GM19035 (cell line): ENCODE measurements at regions not wholly inside any gene's neighbourhood (a gene's known extent, or its start where the extent isn't known, plus 50 kb on each side); places are given as distances from the start of the nearest gene placed in this dataset.
"Not testable (repeated sequence)": the region's sequence is repeated elsewhere in the genome, so short reads cannot be mapped to it uniquely, and the experiment has no call there.

Experiments used
- ATAC-seq: cut with Tn5 transposase; IDR thresholded peaks from one replicate; pipeline ENCODE4 v1.9.1; 2021; ENCODE audit not compliant: unreplicated experiment

GRCh38 chr22:47323518-47323917 lies 561.1 kb downstream of the TBC1D22A start:
- ATAC-seq: no peak

- no peak for ATAC-seq
These were observed 560.4 kb downstream of the TBC1D22A start for GRCh38 chr22:47322854-47323253.

- ATAC-seq: no peak
These were observed 558.1 kb downstream of the TBC1D22A start for GRCh38 chr22:47320560-47320959.

DNA sequence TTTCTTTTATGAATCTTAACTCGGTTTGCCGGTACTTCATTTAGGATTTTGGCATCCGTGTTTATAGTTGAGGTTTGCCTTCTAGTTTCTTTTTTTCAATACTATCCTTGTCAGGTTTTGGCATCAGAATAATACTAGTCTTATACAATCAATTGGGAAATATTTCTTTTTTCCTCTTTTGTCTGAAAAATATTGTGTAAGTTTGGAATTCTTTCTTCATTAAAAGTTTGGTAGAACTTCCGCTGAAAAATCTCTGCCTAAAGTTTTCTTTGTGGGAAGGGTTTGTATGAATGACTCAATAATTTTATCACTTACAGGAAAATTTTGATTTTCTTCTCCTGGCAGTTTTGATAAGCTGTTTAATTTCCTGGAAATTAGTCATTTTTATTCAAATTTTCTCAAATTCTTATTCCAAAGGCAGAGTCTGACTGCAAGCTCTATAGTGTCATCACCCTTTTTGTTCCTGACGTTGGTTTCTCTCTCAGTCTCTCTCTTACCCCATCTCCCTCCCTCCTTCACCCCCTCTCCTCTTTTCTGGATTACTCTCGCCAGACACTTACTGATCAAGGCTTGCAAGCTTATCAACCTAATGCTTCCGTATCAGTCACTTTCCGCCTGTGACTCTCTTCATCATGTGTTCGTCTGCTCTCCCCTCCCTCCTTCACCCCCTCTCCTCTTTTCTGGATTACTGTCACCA lies 555.7 kb downstream of the TBC1D22A start:
- no peak for ATAC-seq

- no peak for ATAC-seq
These were observed 553.5 kb downstream of the TBC1D22A start for GRCh38 chr22:47315862-47316419.

- ATAC-seq: no peak
These were observed 548.2 kb downstream of the TBC1D22A start for GRCh38 chr22:47310601-47311000.

GRCh38 chr22:47309946-47310345 lies 547.5 kb downstream of the TBC1D22A start:
- no peak for ATAC-seq

DNA sequence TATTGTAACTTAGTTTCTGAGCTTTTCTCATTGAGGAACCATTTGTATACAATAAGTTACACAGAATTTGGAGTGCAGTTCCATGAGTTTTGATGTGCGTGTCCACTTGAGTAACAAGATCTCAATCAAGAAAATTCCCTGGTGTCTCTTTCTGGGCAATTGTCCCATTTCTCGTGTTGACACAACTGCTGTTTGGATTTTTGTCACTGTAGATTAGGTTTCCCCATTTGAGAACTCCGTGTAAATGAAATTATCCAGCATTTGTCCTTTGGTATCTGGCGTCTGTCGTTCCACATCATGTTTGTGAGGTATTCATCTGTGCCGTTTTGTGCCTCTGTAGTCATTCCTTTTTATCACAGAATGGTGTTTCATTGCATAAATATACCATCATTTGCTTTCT lies 547.0 kb downstream of the TBC1D22A start:
- ATAC-seq: no peak

DNA sequence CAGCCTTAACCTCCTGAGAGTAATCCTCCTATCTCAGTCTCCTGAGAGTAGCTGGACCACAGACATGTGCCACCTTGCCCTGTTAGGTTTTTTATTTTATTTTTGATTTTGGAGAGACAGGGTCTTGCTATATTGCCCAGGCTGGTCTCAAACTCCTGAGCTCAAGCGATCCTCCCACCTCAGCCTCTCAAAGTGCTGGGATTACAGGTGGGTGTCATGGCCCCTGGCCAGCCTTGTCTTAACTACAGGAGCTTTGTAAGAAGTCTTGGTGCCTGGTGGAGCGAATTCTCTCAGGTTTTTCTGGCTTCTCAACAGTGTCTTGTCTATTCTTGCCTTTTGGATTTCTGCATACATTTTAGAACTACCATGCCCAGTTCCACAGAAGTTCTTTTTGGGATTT lies 546.4 kb downstream of the TBC1D22A start:
- no peak for ATAC-seq

- no peak for ATAC-seq
These were observed 545.4 kb downstream of the TBC1D22A start for GRCh38 chr22:47307822-47308221.

DNA sequence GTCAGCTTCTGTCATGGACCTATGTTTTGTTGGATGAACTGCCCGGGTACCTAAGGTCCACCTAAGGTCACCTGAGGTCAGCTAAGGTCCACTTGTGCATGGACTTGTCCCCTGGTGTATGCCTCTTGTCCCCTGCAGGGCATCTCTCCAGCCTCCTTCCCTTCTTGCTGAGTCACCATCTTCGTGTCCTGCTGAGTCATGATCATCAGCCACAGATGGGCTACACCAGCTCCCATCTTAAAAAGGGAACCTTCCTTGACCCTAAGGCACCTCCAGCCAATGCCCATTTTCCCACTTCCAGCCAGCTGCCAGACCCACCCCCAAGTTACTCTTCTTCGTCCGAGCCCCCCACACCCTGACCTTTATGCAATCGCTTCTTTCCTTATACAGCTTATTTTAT lies 544.9 kb downstream of the TBC1D22A start:
- no peak for ATAC-seq

DNA sequence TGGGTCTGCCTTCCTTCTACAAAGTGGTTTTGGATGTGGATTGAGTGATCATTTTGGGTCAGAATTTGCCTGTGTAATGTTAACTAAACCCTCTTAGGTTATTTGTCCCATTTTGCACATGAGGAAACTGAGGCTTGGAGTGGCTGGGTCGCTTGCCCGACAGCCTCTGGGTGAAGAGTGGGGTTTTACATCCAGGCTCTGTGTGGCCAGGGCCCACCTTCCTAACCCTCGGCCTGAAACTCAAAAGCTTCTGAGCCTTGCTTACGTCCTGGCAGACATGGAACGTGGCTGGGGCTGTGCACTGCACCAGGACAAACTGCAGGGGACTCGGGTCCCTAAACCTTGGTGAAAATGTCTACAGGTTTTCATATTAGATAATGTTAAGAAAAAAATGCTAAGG lies 542.4 kb downstream of the TBC1D22A start:
- no peak for ATAC-seq

DNA sequence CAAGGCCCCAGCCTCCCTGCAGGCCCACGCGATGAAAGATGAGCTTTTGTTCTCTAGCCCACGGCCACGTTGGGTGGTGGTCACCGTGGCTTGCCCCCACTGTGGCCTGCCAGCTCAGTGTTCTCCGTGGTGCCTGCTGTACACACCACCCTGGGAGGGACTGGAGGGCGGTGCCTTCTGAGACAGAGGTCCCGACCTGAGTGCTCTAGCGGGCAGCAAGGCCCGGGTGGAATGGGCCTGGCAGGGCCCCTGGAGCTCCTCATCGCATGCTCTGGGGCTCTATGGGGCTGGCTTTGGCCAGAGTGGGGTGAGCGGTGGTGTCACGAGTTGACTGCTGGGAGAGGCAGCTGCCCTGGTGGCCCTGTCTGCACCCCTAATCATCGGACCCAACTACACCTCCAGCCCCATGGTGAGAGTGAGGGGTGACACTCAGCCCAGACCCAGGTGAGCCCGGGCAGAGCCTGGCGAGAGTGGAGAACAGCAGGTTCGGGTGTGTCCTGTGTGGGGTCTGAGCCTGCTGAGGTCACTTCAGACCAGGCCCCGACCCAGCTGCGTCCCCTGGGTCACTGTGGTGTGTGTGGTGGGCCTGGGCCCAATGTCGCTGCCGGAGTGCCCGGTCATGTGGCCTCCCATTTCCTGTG lies 541.9 kb downstream of the TBC1D22A start:
- no peak for ATAC-seq

DNA sequence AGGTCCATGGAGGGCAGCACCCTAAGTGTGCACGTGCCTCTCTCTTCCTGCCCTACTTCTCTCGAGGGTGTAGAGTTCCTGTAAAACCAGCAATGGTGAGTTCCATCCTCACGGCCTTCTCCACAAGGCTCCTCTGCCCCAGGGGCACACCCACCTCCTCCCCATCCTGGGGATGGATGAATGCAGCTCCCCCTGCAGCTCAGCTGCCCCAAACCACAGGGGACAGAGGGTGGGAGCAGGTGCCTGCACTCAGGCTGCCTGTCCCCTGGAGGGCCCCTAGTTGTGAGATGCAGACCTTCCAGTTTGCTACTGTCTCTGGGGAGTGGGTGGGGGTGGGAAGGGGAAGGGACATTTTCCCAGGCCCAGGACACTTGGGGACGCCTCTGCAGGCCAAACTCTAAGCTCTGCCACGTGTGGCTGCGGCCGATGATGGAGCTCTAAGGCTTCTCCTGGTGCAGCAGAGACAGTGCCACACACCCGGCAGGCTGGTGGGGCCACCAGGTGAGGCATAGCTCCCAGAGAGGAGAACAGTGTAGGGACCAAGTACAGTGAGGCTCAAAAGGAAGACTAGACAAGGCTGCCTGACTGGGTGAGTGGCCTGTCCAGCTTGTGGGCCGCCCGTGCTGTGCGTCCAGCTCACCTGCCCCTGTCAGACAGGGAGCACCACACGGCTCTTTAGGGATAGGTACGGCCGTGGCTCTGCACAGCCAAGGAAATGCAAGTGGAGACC lies 540.9 kb downstream of the TBC1D22A start:
- no peak for ATAC-seq

GRCh38 chr22:47302587-47302986 lies 540.1 kb downstream of the TBC1D22A start:
- not testable (repeated sequence) for ATAC-seq

DNA sequence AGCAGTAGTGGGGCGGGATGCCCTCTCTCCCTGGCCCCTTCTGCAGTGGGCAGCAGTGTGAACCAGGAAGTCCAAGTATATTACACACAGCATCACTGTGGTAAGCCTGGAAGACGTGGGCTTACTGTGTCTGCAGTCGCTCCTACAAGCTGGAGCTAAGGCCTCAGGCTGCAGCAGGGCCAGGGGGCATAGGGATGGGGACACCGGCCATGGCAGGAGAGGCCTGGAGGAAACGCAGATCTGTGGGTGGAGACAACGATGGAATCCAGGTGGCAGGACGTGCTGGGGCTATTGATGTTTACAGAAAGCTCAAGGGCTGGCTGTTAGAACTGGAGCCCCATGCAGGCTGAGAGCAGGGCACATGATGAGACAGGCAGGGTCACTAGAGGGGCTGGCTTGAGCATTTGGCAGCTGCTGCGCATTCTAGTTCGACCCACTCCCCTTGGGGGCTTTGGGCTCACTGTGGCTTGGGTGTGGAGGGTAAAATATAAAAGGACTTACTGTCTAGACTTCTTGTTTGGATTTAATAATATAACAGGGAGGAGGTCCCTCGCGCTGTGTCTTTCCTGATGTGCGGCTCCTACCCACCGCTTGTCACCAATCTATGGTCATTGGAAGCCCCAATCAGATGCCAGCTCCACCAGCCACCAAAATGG lies 539.5 kb downstream of the TBC1D22A start:
- ATAC-seq: no peak

DNA sequence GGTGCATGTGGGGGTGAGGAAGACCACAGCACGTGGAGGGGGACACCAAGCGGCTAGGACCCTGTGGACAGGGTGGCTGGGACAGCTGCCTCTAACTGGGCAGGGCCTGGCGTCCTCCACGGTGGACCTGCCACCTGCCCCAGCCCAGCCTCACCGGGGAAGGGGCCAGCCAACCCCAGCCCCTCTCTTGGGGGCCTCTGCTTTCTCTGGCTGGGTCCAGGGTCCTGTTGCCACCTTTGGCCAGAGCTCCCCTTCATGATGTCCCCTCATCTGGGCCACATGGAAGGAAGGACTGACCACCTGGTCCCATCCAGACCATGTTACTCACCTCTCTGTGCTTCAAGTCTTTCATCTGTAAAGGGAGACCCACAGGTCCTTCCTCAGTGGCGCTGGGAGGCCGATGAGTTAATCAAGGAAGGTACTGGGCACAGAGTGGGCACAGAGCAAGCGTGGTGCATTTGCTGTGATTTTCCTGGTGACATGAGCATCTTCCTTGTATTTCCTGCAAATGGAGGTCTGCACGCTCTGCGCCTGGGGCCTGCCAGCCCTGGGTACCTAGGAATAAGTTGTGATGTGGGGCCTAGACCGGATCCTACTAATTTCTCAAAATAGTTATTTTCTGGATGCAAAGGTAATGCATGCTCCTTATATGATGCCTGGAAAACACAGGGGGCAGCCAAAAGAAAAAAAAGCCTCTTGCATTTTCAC lies 538.4 kb downstream of the TBC1D22A start:
- no peak for ATAC-seq

DNA sequence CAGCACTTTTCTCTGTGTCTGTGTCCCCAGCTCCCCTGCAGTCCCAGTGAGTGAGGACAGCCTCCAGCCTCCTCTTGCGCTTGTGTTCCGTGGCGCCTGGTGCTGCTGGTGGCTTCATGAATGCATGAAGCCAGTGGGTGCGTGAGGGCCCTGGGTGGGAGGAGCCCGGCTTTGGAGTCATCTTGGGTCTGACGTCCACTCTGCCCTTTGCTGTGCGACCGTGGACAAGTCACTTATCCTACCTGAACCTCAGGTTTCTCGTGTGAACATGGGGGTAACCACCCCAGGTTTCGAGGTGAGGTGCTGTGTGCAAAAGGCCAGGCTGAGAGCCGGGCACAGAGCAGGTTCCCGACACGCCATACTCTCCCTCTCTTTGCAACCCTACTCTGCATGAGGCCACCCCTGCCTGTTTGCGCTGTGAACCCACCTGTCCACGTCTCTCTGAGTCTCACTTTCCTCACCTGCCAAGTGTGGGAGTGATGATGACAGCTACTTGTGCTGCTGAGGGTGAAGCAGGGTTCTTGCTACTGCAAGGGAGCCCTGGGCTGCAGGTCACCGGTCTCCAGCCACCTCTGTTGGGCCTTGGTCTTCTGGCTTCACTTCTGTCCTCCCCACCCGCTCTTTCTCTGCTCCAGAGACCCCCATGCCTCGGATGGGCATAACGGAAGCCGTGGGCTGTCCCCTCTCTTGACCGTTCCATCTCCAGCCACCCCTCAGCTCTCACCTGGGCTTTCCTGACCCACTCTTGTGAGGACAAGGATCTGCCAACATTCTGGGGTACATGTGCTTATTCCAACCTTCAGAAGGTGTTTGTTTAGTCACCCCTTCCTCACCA lies 537.6 kb downstream of the TBC1D22A start:
- no peak for ATAC-seq

DNA sequence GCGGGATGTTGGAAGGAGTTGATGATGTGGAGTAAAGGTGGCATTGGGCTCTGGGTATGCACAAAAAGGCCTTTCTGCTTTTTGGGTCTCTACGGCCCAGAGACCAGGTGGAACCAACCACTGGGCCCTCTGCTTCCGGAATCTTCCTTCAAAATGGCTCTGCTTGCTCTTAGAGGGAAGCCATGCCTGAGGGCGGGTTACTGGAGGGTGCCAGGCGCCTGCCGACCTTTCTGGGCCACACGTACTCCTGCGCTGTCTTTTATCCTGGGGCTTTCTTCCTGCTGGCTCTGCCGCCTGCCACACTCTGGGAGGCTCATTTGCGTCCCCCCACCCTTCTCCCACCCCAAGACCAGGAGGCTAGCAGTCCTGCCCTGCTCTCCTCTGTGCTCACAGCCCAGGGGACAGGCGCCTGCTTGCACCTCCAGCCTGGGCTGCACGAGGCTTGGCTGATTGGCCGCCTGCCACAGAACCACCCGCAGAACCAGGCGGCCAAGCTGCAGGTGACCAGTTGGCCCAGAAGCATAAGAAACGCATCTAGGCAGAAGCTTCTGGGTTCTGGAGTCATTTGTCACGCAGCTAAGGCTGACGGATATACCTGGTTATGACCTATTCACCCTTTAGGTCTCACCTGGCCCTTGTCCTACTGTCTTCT lies 536.9 kb downstream of the TBC1D22A start:
- no peak for ATAC-seq
